Activated T-cell treated with anti-CD3 and anti-CD28 coated beads for 1 hour (primary cell): ENCODE measurements at regions not wholly inside any gene's neighbourhood (a gene's known extent, or its start where the extent isn't known, plus 50 kb on each side); places are given as distances from the start of the nearest gene placed in this dataset.

Experiments used
- DNase-seq: peaks from one replicate; pipeline ENCODE4 v3.0.0-alpha.2; 2020; ENCODE audit warnings: low read depth

DNA sequence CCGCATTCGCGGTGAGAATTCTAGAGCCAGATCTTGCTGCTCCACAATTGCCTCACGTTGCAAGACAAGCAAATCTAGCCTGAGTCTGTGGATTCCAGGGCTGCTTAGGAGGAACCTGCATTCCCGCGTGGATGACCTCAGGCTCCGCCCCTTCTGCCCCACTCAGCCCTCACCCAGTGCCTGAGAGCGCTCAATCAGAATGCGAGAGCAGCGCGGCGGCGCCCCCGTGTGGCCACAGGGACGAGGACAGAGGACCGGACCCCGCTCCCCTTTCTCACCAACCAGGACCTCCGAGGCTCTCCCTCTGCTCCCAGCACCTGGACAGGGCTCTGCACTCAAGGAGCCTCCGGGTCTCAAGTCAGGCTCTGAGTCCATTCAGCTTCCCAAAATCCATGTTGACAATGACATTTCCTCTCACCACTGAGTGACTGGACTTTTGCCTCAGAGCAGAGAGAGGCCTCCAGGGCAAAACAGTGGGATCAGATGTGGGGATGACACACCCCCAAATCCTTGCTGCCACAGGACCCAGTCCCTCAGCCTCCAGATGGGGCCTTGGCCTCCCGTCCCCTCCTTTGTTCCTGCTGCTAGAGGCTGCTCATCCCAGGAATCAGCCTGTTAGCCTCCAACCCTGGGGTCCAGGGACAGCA lies 52.0 kb downstream of the RPP21 start:
- DNase-seq, result peak; percentile 88

DNA sequence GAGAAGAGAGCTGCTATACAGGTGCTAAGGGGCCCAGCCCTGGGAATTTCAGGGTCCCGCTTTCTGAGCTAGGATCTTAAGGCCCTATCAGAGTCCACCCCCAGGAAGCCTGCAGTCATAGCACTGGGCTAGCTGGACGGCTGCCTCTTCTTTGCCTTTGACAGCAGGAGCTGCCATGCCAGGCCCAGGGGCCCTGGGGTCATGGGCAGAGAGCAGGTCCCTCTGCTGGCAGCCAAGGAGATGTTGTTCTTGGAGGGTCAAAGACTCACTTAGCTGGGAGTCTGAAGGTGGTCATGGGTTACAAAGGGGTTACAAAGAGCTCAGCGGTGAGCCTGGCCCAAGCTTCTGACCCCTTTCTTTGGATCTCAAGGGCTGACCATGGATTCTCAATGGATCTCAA lies 52.7 kb downstream of the RPP21 start:
- DNase-seq, result no peak

DNA sequence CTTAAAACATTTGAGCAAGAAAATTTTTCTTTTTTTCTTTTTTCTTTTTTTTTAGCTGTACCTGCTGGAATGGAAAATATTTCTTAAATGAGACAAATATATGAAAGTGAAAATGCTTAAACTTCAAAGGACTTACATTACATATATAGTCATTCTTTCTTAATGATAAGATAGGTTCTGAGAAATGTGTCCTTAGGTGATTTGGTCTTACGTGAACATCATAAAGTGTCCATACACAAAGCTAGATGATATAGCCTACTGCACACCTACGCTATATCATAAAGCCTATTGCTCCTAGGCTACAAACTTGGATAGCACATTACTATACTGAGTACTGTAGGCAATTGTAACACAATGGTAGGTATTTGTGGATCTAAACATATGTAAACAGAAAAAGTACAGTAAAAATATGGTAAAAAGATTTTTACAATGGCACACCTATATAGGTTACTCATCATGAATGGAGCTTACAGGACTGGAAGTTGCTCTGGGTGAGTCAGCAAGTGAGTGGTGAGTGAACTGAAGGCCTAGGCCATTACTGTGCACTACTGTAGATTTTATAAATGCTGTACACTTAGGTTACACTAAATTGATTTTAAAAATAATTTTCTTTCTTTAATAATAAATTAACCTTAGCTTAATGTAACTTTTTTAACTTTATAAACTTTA lies 54.6 kb downstream of the RPP21 start:
- no peak for DNase-seq

DNA sequence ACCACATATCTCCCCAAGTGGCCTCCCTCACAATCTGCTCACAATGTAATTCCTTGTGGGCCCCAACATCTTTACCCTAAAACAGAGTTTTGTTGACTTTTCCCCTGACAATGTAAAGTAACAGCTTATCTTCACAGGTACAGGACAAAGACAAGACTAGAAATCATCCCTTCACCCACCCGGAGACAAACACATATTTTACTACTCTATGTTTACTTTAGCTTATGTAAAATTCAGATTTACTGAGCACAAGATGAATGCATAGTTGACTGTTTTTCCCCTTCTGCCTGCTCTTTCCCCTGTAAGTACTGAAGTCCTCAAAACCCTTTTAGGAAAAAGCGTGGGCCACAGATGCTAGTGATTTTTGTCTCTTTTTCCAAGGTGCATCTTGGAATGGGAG lies 61.0 kb downstream of the RPP21 start:
- DNase-seq, result no peak

DNA sequence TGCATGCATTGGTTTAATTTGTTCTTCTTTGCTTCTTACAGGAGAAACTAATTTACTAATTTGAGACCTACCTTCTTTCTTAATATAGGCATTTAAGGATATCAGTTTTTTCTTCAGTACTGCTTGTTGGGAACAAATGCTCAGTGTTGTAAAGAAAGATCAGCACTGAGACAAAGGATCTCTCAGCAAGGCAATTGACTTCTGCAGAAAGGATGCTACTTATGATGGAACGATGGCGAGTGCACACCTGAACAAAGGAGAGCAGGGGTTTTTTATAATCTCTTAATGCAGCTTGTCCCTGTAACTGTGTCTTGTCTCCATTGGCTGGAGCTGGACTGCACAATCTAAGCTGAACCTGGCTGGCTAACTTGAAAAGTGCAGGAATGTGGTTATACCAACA lies 64.2 kb downstream of the RPP21 start:
- no peak for DNase-seq

DNA sequence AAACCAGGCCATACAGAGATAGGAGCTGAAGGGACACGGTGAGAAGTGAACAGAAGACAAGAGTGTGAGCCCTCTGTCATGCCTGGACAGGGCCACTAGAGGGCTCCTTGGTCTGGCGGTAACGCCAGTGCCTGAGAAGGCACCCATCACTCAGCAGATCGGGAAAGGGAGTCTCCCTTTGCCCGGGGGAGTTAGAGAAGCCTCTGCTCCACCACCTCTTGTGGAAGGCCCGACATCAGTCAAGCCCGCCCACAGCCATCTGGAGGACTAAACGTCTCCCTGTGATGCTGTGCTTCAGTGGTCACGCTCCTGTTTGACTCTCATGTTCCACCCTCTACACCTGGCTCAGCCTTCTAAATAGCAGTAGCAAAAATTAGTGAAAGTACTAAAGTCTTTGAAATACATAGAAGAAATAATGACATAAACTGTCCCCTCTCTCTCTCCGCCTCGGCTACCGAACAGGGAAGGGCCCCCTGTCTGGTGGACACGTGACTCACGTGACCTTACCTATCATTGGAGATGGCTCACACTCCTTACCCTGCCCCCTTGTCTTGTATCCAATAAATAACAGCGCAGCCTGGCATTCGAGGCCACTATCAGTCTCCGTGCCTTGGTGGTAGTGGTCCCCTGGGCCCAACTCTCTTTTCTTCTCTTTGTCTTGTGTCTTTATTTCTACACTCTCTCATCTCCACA lies 66.7 kb downstream of the RPP21 start:
- DNase-seq, result peak; percentile 47

DNA sequence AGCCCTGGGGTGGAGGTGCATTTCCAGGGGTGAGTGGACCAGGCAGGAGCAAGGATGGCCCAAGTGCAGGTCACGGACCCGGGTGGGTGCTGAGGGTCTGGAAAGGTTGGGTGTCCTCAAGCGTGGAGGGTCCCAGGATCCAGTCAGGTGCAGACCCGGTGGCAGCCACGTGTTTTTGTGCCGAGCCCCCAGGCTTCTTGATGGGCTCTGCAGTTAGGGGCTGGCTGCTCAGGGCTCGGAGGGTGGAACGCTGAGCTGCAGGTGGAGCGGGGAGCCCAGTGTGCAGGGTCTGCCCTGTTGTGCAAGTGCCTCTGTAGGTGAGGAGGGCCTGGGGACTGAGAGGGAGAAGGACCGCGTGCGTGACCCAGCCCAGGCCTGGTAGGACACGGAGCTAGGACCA lies 70.9 kb upstream of the HLA-E start:
- DNase-seq, result no peak

DNA sequence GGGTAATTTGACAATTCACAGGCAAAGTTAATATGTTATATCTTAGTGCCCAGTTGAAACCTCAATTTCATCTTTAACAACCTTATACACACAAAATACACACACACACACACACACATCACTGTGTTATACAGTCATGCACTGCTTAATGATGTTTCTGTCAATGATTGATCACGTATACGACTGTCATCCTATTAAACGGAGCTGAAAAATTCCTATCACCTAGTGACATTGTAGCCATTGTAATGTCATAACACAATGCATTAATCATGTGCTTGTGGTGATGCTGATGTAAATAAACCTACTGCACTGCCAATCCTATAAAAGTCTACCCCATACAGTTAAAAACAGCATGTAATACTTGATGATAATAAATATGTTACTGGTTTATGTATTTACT lies 64.8 kb upstream of the HLA-E start:
- no peak for DNase-seq
